ENCODE measurements at regions not wholly inside any gene's neighbourhood (a gene's known extent, or its start where the extent isn't known, plus 50 kb on each side); places are given as distances from the start of the nearest gene placed in this dataset.
"Not testable (repeated sequence)": the region's sequence is repeated elsewhere in the genome, so short reads cannot be mapped to it uniquely, and the experiment has no call there.

- Mint-ChIP-seq H3K36me3 (no peaks in the 10 kb centered on the region), H3K27ac (no peak overlapping the region), H3K9me3 (peaks cover 0 to 6% of the 10 kb centered on the region in 2 donors)
- DNase-seq (ENCODE audit: low spot score in 2 of 2) (no peak), ATAC-seq (no peak)
Observed at GRCh38 chr12:72723732-72724131, 451.6 kb downstream of the TRHDE start.

GRCh38 chr12:72729451-72730010, 457.4 kb downstream of the TRHDE start:
- ATAC-seq (no peak), DNase-seq (ENCODE audit: low spot score in 2 of 2) (no peak)
- Mint-ChIP-seq H3K9me3 (peaks cover 19 to 22% of the 10 kb centered on the region in 2 donors), H3K27ac (no peak overlapping the region), H3K36me3 (no peaks in the 10 kb centered on the region)

GRCh38 chr12:72734581-72734980, 462.4 kb downstream of the TRHDE start:
- ATAC-seq (no peak), DNase-seq (ENCODE audit: low spot score in 2 of 2) (no peak)
- H3K9me3 Mint-ChIP-seq: peaks cover 18 to 19% of the 10 kb centered on the region in 2 donors
- H3K36me3 Mint-ChIP-seq: no peaks in the 10 kb centered on the region
- H3K27ac Mint-ChIP-seq: no peak overlapping the region

GRCh38 chr12:72738811-72739210, 466.6 kb downstream of the TRHDE start:
- Mint-ChIP-seq H3K9me3 (peaks cover 20 to 25% of the 10 kb centered on the region in 2 donors), H3K36me3 (peaks cover 0 to 26% of the 10 kb centered on the region in 2 donors), H3K27ac (no peak overlapping the region)
- DNase-seq (ENCODE audit: low spot score in 2 of 2): no peak
- no peak for ATAC-seq

GRCh38 chr12:72740064-72740463, 467.9 kb downstream of the TRHDE start:
- DNase-seq (ENCODE audit: low spot score in 2 of 2) (no peak), ATAC-seq (no peak)
- Mint-ChIP-seq H3K27ac (no peak overlapping the region), H3K9me3 (peaks cover 22 to 31% of the 10 kb centered on the region in 2 donors), H3K36me3 (peaks cover 0 to 26% of the 10 kb centered on the region in 2 donors)

- Mint-ChIP-seq H3K36me3 (peaks cover 0 to 26% of the 10 kb centered on the region in 2 donors), H3K27ac (no peak overlapping the region), H3K9me3 (peaks cover 26 to 33% of the 10 kb centered on the region in 2 donors)
- DNase-seq (ENCODE audit: low spot score in 2 of 2) (no peak), ATAC-seq (no peak)
Observed at GRCh38 chr12:72742568-72742967, 470.4 kb downstream of the TRHDE start.

GRCh38 chr12:72746048-72746447, 473.9 kb downstream of the TRHDE start:
- no peak overlapping the region for H3K27ac Mint-ChIP-seq
- ATAC-seq (no peak), DNase-seq (ENCODE audit: low spot score in 2 of 2) (no peak)
- peaks cover 0 to 24% of the 10 kb centered on the region in 2 donors for H3K36me3 Mint-ChIP-seq
- H3K9me3 Mint-ChIP-seq: peaks cover 31 to 33% of the 10 kb centered on the region in 2 donors

GRCh38 chr12:72747111-72747849, 475.1 kb downstream of the TRHDE start:
- H3K9me3 Mint-ChIP-seq: peaks cover 23% of the 10 kb centered on the region in 2 donors
- no peak overlapping the region for H3K27ac Mint-ChIP-seq
- no peak for ATAC-seq
- H3K36me3 Mint-ChIP-seq: peaks cover 0 to 13% of the 10 kb centered on the region in 2 donors
- no peak for DNase-seq (ENCODE audit: low spot score in 2 of 2)

- Mint-ChIP-seq H3K27ac (no peak overlapping the region), H3K9me3 (peaks cover 13 to 18% of the 10 kb centered on the region in 2 donors), H3K36me3 (no peaks in the 10 kb centered on the region)
- DNase-seq (ENCODE audit: low spot score in 2 of 2) (no peak), ATAC-seq (no peak)
Observed at GRCh38 chr12:72748971-72749370, 476.8 kb downstream of the TRHDE start.

GRCh38 chr12:72753571-72753970, 481.4 kb downstream of the TRHDE start:
- Mint-ChIP-seq H3K27ac (no peak overlapping the region), H3K9me3 (peaks cover 13 to 17% of the 10 kb centered on the region in 2 donors)
- no peak for ATAC-seq

GRCh38 chr12:72754026-72754425, 481.9 kb downstream of the TRHDE start:
- not testable (repeated sequence) for ATAC-seq
- peaks cover 16 to 22% of the 10 kb centered on the region in 2 donors for H3K9me3 Mint-ChIP-seq

More at GRCh38 chr12:72753571-72753970, 481.4 kb downstream of the TRHDE start:
- peaks cover 0 to 10% of the 10 kb centered on the region in 2 donors for H3K36me3 Mint-ChIP-seq
- DNase-seq (ENCODE audit: low spot score in 2 of 2): no peak

GRCh38 chr12:72766517-72766916, 494.3 kb downstream of the TRHDE start:
- H3K36me3 Mint-ChIP-seq: no peaks in the 10 kb centered on the region
- H3K9me3 Mint-ChIP-seq: peaks cover 9 to 10% of the 10 kb centered on the region in 2 donors
- DNase-seq (ENCODE audit: low spot score in 2 of 2) (no peak), ATAC-seq (no peak)
- H3K27ac Mint-ChIP-seq: no peak overlapping the region

More at GRCh38 chr12:72754026-72754425, 481.9 kb downstream of the TRHDE start:
- H3K36me3 Mint-ChIP-seq: peaks cover 0 to 13% of the 10 kb centered on the region in 2 donors
- not testable (repeated sequence) for H3K27ac Mint-ChIP-seq; DNase-seq (ENCODE audit: low spot score in 2 of 2)

- DNase-seq (ENCODE audit: low spot score in 2 of 2): no peak
- no peaks in the 10 kb centered on the region for H3K36me3 Mint-ChIP-seq
- peaks cover 5 to 13% of the 10 kb centered on the region in 2 donors for H3K9me3 Mint-ChIP-seq
- ATAC-seq: no peak
- H3K27ac Mint-ChIP-seq: no peak overlapping the region
Observed at GRCh38 chr12:72774023-72774422, 501.9 kb downstream of the TRHDE start.

- ATAC-seq (no peak), DNase-seq (ENCODE audit: low spot score in 2 of 2) (no peak)
- Mint-ChIP-seq H3K9me3 (peaks cover 11 to 13% of the 10 kb centered on the region in 2 donors), H3K27ac (no peak overlapping the region), H3K36me3 (no peaks in the 10 kb centered on the region)
Observed at GRCh38 chr12:72777806-72778205, 505.6 kb downstream of the TRHDE start.

GRCh38 chr12:72790273-72790672, 518.1 kb downstream of the TRHDE start:
- no peak for DNase-seq (ENCODE audit: low spot score in 2 of 2)
- ATAC-seq: no peak
- no peaks in the 10 kb centered on the region for H3K36me3 Mint-ChIP-seq
- no peak overlapping the region for H3K27ac Mint-ChIP-seq
- peaks cover 4 to 10% of the 10 kb centered on the region in 2 donors for H3K9me3 Mint-ChIP-seq

GRCh38 chr12:72792889-72793288, 520.7 kb downstream of the TRHDE start:
- Mint-ChIP-seq H3K36me3 (peaks cover 0 to 6% of the 10 kb centered on the region in 2 donors), H3K9me3 (peaks cover 11 to 19% of the 10 kb centered on the region in 2 donors), H3K27ac (no peak overlapping the region)
- no peak for DNase-seq (ENCODE audit: low spot score in 2 of 2)
- no peak for ATAC-seq

- Mint-ChIP-seq H3K27ac (no peak overlapping the region), H3K36me3 (peaks cover 0 to 6% of the 10 kb centered on the region in 2 donors), H3K9me3 (peaks cover 14 to 19% of the 10 kb centered on the region in 2 donors)
- DNase-seq (ENCODE audit: low spot score in 2 of 2) (no peak), ATAC-seq (no peak)
Observed at GRCh38 chr12:72793796-72794195, 521.6 kb downstream of the TRHDE start.

Data from activated naive CD4-positive, alpha-beta T cell treated with anti-CD3 and anti-CD28 coated beads, Interleukin-2, amount 50 U/mL, for 72 hours (primary cell).